ENCODE measurements at regions not wholly inside any gene's neighbourhood (a gene's known extent, or its start where the extent isn't known, plus 50 kb on each side); places are given as distances from the start of the nearest gene placed in this dataset.

DNA sequence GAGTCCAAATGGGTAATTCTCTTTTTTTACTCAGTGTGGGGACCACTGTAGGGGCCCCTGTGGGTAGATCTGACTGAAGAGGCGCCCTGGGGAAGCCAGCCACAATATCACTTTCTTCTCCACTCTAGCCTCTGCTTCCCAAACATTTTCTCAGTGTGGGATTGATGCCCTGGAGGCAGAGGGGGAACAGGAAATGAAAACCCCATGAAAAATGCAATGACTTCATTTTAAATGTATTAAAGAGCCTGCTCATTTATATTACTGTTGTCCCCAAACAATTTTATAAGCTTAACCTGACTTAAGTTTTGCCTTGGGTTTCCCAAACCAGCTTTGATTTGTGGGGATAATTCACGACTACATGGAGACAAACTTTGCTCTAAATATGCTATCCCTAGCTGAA, 181.9 kb downstream of the C1orf94 start:
- DNase-seq (ENCODE audit: low read depth): no peak
- H3K4me3 ChIP-seq (ENCODE audit: low read depth, low read length): no peak overlapping the region
- TF ChIP-seq, protein P1, sequence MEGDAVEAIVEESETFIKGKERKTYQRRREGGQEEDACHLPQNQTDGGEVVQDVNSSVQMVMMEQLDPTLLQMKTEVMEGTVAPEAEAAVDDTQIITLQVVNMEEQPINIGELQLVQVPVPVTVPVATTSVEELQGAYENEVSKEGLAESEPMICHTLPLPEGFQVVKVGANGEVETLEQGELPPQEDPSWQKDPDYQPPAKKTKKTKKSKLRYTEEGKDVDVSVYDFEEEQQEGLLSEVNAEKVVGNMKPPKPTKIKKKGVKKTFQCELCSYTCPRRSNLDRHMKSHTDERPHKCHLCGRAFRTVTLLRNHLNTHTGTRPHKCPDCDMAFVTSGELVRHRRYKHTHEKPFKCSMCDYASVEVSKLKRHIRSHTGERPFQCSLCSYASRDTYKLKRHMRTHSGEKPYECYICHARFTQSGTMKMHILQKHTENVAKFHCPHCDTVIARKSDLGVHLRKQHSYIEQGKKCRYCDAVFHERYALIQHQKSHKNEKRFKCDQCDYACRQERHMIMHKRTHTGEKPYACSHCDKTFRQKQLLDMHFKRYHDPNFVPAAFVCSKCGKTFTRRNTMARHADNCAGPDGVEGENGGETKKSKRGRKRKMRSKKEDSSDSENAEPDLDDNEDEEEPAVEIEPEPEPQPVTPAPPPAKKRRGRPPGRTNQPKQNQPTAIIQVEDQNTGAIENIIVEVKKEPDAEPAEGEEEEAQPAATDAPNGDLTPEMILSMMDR (IDR thresholded peaks at IDR 0.05; ENCODE audit: insufficient read depth, low read length): no peak

DNA sequence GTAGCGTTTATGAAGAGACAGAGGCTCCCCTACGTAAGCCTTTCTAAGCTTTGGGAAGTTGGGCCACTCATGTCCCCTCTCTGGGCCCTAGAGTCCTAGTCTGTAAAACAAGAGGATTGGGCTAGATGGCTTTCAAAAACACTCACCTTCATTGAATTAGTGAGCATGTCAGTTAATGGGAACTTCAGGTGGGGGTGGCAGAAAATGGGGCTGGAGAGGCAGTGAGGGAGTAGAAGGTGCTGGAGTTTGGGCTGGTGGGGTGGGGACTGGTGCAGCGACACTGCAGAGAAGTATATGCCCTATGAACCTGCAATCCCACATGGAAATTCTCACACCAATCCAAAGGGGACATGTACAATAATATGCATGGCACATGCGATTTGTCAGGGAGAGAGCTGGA, 182.7 kb downstream of the C1orf94 start:
- DNase-seq (ENCODE audit: low read depth): no peak
- TF ChIP-seq, protein P1 (IDR thresholded peaks at IDR 0.05; ENCODE audit: insufficient read depth, low read length): no peak
- H3K4me3 ChIP-seq (ENCODE audit: low read depth, low read length): no peak overlapping the region

GRCh38 chr1:34360574-34360973, 183.9 kb downstream of the C1orf94 start:
- H3K4me3 ChIP-seq (ENCODE audit: low read depth, low read length): no peak overlapping the region
- TF ChIP-seq, protein P1 (IDR thresholded peaks at IDR 0.05; ENCODE audit: insufficient read depth, low read length): no peak
- no peak for DNase-seq (ENCODE audit: low read depth)

- DNase-seq (ENCODE audit: low read depth): no peak
- no peak overlapping the region for H3K4me3 ChIP-seq (ENCODE audit: low read depth, low read length)
- TF ChIP-seq, protein P1 (IDR thresholded peaks at IDR 0.05; ENCODE audit: insufficient read depth, low read length): no peak
These were observed 184.4 kb downstream of the C1orf94 start for GRCh38 chr1:34361121-34361520.

- TF ChIP-seq, protein P1 (IDR thresholded peaks at IDR 0.05; ENCODE audit: insufficient read depth, low read length): no peak
- no peak for DNase-seq (ENCODE audit: low read depth)
- no peak overlapping the region for H3K4me3 ChIP-seq (ENCODE audit: low read depth, low read length)
These were observed 185.2 kb downstream of the C1orf94 start for GRCh38 chr1:34361781-34362357.

DNA sequence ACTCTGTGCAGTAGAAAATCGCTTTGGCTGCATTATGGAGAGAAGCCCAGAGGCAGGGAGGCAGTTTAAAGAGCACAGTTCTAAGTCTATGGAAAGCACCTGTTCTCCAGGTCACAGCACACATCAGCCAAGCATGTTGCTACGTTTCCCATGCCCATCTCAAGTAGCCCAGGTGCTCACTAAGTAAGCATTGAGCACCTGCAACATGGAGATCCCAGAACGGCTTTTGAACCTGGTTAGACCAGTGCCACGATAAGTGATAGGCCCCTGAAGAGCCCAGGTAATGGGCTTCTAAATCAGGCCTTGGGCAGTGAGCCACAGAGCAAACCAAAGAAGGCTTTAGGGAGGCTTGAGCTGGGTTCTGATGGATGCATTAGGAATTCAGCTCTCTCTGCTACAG, 186.2 kb downstream of the C1orf94 start:
- H3K4me3 ChIP-seq (ENCODE audit: low read depth, low read length): no peak overlapping the region
- DNase-seq (ENCODE audit: low read depth): no peak
- TF ChIP-seq, protein P1 (IDR thresholded peaks at IDR 0.05; ENCODE audit: insufficient read depth, low read length): no peak

GRCh38 chr1:34363447-34363846, 186.7 kb downstream of the C1orf94 start:
- TF ChIP-seq, protein P1 (IDR thresholded peaks at IDR 0.05; ENCODE audit: insufficient read depth, low read length): no peak

More at GRCh38 chr1:34363447-34363846, 186.7 kb downstream of the C1orf94 start:
- H3K4me3 ChIP-seq (ENCODE audit: low read depth, low read length): no peak overlapping the region
- DNase-seq (ENCODE audit: low read depth): no peak
